HG03439 (cell line): ENCODE measurements at regions not wholly inside any gene's neighbourhood (a gene's known extent, or its start where the extent isn't known, plus 50 kb on each side); places are given as distances from the start of the nearest gene placed in this dataset.

Source experiments
- ATAC-seq: cut with Tn5 transposase; IDR thresholded peaks from one replicate; pipeline ENCODE4 v1.9.1; 2021; ENCODE audit warnings: mild to moderate bottlenecking, moderate library complexity; ENCODE audit not compliant: unreplicated experiment

DNA sequence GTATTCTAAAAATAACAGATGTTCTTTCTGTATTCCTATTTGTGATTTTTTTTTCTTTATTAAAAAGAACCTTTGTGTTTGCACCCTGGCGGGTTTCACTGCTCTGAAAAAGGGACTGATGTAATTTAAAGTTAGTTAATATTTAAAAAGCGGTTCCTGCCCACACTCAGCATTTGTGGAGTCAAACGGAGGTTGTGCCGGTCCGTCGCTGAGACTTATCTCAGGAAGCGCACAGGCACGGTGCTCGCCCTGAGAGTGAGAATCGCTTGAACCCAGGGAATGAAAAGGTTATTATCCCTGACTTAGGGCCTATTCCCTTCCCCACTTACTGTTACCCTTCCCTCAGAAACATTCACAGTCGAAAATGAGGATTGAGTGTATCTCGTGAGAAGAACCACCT, 366.7 kb downstream of the THBS2 start:
- no peak for ATAC-seq

DNA sequence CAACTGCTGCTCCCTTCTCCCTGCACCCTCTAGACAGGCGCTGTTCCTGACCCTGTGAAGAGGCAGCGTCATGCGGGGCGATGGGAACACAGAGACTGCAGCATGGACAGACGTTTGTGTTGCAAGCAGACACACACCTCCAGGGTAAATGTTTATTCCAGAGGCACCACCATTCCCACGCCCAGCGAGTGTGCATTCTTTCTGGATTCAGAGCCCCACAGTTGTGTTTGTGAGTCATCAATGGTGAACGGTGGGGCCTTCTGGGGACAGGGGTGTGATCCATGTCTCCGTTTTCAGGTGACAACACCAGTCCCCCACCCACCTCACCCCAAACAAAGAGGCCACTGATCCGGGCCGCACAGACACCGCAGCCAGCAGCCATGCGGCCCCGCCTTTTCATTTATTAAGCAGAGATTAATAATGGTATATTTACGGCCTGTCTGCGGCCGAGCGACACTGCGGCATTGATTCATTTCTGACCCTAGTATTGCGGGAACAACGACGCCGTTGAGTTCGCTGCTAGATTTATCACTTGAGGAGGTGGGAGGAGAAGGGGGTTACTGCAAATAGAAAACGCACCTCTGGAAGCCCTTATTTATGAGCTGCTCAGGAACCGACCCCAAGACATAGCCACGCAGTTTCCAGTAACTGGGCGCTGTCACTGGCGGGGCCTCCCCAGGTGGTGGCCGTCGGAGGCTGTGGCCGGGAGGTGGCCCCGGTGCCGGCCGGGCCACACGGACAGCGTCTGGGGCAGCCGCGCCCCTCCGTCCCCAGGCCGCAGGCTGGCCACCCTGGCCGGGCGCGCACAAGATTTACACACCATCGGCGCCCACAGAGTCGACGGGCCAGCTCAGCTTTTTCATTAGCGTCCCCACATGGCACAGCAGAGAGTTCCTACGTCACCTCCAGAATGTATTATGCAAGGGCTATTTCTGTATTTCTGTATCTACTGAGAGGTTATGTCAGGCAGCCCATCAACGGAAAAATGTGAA, 367.6 kb downstream of the THBS2 start:
- ATAC-seq, result no peak

DNA sequence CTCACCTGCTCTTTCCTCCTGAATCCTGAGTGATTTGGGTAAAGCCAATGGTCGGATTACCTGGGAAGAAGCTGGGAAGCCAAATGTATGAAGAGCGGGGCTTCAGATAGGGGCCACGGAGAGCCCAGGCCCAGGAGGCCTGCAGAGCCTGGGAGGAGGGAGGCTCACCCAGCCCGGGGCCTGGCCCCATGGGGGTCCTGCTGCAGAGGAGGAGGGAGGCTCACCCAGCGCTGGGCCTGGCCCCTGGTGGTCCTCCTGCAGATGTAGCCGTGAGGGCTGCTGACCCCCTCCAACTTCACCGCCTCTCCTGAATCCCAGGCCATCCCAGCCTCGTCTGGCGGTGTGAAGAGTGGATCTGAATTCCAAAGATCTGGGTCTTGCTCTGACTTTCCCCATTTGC, 368.4 kb downstream of the THBS2 start:
- ATAC-seq, result no peak

DNA sequence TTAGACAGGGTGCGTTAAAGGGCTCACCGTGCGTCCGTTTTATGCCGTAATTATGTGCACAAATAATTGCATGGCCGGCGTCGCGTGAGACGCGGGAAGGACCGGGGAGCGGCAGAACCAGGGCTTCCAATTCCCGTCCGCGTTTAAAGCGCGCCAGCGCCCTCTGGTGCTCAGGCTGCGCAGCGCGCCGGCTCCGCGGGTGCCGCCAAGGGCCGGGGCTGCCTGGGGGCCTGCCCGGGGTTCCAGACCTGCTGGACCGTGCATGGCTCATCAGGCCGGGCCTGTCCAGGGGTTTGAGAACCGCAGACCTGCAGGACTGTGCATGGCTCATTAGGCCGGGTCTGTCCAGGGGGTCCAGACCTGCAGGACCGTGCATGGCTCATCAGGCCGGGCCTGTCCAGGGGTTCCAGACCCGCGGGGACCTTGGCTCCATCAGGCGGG, 369.0 kb downstream of the THBS2 start:
- ATAC-seq, result no peak

DNA sequence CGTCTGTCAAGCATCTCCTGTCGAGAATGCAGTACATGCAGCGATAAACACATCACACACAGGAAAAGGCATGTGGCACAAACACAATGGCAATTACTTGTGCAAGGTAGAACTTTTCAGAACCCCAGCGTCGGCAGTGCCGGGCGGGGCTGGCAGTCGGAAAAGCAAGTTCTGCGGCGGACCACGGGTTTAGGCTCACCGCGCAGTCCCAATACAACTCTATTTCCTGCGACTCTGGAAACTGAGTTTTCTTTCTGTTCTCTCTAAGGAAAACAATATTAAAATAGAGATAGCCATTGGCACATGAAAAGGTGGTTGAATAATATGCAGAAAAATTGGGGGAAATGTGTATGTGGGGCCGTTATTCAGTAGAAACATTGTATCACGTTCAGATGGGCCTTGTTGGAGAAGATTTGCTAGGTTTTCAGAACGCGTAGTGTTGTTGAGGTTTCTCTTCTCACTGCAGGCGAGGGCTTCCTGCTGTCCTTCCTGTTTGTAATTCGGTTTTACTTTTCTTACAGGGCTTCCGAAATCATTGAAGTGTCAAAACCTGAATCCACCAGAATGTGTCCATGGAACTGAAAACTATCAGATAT, 369.5 kb downstream of the THBS2 start:
- no peak for ATAC-seq

DNA sequence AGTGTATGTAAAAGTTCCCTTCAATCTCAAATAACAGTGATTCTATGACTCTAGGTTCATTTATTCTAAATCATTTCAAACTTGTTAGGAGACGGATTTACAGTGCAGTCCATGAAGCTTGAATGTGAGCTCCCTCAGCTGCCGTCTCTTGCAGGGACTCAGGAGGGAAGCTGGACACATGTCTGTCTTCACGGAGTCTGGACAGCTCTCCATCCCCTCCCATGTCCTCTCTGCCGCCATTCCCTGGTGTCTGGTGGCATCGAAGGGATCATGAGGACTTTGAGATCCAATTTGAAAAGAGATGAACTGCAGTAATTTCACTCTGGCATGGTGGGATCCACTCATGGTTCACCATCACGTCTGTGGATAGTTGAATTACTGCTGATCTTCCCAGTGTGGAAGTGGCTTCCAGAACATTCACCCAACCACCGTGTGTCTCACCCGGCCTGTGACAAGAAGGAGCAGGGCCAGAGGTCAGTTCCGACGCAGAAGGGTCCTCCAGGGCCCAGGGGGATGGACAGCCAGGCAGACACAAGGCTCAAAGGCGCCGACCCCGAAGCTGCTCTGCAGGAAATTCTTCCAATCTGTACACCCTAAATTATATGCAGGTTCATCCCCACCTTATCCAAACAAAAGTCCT, 370.1 kb downstream of the THBS2 start:
- no peak for ATAC-seq

DNA sequence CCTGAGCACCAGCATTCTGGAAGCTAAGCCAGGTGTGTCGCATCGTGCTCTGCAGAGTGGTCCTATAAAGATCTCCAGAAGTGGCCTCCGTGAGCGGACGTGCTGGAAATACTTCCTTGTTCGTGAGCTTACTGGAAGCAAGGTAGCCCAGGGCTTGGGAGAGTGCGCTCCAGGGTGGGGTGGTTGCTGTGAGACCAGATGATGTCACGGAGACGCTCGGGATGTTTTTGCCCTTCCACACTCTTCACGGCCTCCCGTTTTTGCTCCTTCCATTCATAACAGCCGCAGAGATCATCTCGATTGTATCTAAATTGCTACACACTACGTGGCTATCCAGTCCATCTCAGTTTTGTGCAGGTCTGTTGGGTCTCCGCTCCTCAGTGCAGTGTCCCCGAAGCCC, 373.4 kb downstream of the THBS2 start:
- ATAC-seq, result no peak

DNA sequence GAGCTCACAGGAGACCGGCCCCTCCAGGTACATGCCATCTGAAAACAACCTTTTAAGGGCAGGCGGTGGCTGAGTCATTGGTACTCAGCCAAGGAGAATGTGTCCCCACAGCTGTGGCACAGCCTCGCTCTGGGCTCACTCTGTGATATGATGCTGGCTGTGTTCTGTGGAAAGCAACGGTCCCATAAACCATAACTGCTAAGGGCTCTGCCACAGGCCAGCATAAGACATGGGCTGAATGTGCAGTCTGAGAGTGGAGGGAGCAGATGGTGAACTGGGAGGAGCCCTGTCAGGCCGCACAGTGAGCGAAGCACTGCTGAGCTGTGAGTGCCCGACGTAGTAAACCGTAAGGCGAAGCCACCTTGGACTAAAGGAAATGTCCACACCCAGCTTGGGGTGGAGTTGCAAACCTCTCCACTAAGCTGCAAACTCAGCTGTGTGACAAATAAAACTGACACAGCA, 375.8 kb downstream of the THBS2 start:
- no peak for ATAC-seq

DNA sequence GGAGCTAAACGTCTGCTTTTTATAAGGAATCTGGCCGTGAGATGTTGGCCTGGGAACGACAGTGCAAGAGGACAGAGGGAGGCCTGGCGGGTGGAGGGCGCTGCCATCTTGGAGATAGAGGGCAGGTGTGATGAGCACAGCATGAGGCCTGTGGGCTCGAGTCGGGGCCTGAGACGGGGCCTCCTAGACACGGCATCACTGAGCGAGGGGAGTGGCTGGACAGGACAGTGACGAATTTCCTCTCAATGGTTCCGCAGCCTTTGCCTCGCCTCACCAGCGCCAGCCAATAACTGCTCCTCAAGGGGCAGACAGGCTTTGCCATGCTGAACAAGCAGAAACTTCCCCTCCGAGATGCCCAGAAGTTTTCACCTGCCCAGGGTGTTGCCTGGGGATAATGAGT, 376.7 kb downstream of the THBS2 start:
- ATAC-seq, result no peak

DNA sequence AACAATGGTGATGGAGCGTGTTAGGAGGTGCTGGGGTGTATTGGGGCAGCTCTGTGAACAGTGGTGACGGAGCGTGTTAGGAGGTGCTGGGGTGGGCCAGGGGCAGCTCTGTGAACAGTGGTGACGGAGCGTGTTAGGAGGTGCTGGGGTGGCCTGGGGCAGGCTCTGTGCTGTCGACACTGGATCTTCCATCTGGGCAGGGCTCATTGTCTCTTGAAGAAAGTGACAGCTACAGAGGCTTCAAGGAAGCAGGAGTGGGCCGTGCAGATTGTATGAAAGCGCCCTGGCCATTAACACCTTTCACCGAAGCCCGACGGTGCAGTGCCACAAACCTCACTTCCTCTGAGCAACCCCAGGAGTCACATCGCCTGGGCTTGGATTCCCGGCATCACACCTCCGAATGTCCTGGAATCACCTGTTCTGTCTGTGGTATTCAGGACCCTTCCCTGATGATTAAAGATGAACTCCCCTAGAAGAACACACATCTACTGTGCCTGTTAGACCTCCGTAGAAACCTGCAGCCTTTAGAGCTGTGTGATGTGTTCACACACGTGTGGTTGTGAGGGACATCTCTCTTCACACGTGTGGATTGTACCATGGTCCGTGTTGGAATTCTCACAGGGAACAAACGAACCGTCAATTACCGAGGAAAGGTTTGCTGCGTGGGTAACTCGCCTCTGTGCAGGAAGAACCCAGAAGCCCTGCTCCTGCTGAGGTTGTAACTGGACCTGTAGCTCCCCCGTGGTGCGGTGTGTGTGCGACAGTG, 377.7 kb downstream of the THBS2 start:
- ATAC-seq, result no peak

DNA sequence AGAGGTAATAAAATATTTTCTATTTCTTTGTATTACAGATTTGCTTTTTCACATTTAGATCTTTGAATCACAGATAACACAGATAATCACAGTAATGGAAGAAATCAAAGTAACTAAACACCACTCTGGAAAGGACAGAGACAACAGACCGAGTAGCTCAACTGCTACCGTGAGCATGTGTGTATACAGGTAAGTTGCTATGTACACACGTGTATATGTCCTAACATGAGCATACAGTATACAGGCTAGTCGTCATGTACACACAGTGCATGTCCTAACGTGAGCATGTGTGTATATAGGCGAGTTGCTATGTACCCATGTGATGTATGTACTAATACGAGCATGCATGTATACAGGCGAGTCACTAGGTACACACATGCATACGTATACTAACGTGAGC, 379.0 kb downstream of the THBS2 start:
- ATAC-seq, result no peak

DNA sequence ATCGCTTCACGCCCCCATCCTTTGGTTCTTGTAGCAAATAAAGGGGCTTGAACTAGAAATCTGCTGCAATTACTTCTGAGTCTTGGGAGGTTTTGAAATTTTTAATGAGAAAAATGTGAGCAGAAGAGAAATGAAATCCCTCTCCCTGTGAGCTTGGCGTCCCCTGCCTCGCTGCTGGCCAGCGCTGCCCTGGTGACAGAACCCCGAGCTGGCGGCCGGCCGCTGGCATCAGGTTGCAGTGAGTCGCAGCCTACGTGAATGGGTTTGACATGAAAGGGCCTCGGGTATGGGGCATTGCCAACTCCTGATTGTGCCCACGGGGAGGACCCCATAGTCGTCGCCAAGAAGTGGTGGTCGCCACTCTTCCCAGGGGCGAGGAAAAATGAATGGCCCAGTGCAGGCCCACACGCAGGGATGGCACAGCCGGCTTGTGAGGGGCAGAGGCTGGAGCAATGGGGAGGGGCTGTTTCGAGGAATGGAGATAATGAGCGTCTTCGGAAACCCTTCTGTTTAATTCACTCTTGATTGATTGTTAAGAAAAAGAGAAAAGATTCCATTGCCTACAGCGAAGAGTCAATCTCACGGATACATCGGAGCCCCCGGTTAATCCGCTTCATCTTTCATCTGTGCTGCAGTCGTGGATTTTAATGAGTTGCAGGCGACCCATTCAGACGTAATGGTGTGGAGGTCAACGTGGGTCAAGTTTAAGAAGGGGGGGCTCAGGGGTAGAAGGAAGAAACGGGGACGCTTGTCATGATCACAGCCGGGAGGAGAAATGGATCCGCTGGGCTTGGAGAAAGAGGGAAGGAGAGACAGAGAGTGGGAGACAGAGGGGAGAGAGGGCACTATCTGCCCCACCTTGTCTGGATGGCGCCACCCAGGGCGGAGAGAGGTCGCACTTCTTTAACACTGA, 380.1 kb downstream of the THBS2 start:
- ATAC-seq, result no peak

DNA sequence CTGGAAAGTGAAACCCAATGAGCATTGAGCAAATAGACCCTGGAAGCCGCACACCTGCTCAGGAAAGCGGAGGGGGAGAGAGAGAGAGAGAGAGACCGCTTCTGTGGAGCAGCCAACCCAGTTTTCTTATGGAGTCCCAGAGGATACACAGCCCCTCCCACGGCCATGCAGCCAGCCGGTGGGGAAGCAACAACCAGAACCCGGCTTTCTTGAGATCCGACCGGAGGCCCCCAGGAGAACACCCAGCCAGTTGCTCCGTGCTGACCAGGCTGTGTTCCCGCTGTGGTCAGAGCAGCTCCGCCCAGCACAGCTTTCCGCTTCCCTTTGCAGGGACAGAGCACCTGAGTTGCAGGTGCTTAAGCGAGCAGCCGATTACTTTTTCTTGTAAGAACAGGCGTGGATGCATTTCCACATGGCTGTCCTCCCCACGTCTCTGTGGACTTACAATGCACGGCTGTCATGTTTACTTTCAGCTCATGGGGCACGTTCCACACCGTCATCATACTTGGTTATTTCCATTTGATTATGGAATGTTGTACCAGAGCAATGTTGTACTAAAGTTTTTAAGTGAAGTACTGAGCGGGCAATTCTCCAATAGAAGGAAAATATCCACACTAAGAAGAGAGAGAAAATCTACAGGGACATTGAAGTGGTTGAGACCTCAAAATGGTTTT, 381.9 kb downstream of the THBS2 start:
- ATAC-seq, result no peak

DNA sequence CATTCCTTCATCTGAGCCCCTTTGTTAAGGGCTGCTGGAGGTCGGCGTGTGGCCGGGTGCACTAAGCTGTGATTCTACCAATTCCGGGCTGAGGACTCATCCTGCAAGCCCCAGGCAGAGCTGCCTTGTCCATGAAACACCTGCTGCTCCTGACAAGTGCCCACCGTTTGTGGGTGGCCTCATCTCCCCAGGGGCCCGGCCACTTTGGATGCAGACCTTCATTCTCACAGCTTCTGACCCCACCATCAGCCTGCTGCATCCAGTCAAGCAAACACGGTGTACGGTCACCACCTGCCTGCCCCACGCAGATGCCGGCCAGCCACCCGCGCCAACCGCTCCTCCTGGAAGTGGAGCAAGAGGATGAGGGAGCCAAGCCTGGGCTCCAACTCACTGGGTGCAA, 382.7 kb downstream of the THBS2 start:
- no peak for ATAC-seq

DNA sequence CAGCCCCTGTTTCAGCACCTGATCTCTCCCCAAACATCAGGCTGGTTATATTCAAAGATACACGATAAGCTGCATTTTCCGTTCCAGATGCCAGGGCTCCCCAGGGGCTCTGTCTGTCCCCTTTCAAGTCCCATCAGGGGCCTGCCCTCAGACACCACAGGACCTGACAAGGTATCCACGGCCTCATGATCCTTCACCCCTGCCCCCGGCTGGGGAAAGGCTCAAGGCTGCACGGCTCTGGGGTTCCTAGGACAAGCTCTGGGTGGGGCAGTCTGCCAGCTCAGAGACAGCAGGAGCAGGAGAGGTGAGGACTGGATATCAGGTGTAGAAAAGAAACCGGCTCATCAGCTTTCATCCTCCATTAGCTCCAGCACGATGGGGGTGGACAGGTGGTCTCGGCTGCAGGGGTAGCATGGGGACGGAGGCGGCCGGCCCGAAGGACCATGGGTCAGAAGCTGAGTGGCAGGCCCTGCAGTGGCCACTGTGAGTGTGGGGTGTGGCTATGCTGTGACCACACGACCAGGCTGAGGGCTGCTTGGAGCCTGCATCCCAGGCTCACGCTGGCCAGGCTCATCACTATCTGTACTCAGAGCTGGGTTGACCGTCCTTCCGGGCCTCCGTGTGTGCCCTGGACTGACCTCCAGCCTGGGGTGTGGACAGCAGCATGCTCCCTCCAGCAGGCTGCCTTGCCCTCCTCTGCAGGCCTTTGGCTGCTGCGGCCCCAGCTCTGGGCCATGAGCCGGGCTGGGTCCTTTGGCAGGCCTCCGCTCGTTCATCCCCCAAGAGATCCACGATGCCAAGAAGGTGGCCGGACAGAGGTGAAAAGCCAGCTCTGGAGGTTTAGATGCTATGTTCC, 386.2 kb downstream of the THBS2 start:
- no peak for ATAC-seq

DNA sequence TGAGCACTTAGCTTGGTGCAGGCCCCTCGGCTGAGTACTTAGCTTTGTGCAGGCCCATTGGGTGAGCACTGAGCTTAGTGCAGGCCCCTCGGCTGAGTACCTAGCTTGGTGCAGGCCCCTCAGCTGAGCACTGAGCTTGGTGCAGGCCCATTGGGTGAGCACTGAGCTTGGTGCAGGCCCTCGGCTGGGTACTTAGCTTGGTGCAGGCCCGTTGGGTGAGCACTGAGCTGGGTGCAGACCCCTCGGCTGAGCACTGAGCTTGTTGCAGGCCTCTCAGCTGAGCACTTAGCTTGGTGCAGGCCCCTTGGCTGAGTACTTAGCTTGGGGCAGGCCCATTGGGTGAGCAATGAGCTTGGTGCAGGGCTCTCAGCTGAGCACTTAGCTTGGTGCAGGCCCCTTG, 387.1 kb downstream of the THBS2 start:
- ATAC-seq, result no peak

DNA sequence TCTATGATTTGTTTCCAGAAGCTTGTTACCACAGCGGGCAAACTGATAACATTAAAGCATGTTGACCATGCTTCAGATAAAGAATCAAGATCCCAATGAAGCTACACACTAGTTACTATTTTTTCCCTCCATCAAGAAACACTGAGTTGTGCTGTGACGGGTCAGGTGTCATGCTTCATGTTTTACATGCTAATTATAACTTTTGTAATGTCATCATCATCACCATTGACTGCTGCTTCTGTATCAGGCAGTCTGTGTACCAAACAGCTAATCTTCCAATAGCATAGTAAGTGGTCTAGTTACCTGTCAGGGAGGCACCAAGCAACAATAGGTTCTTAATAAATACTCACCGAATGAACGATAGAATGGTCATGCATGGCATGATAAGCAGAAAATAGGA, 388.1 kb downstream of the THBS2 start:
- ATAC-seq, result no peak
